ENCODE measurements at regions not wholly inside any gene's neighbourhood (a gene's known extent, or its start where the extent isn't known, plus 50 kb on each side); places are given as distances from the start of the nearest gene placed in this dataset.

DNA sequence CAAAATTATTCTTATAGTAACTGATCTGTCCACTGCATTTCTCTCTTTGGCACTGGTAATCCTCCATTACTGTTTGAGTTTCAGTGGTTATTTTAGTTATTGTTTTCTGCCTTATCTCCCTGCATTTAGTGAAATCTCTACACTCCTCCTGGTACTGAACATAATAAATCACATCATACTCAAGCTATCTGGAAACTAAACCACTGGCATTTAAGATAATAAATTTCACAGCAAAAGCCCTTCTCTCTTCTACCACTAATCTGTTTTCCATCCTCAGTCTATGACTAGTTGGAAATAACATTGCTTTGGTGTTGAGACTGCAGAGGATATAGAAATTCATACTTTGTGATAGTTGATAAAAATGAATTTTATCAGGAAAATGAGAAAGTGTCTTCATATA is 399.3 kb upstream of the FSHR start:
- TF ChIP-seq, protein P1, sequence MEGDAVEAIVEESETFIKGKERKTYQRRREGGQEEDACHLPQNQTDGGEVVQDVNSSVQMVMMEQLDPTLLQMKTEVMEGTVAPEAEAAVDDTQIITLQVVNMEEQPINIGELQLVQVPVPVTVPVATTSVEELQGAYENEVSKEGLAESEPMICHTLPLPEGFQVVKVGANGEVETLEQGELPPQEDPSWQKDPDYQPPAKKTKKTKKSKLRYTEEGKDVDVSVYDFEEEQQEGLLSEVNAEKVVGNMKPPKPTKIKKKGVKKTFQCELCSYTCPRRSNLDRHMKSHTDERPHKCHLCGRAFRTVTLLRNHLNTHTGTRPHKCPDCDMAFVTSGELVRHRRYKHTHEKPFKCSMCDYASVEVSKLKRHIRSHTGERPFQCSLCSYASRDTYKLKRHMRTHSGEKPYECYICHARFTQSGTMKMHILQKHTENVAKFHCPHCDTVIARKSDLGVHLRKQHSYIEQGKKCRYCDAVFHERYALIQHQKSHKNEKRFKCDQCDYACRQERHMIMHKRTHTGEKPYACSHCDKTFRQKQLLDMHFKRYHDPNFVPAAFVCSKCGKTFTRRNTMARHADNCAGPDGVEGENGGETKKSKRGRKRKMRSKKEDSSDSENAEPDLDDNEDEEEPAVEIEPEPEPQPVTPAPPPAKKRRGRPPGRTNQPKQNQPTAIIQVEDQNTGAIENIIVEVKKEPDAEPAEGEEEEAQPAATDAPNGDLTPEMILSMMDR (IDR thresholded peaks at IDR 0.05) = no peak
- no peak for TF ChIP-seq EP300 (IDR thresholded peaks at IDR 0.05)

All from stomach (tissue), 4 donors.